ENCODE measurements at regions not wholly inside any gene's neighbourhood (a gene's known extent, or its start where the extent isn't known, plus 50 kb on each side); places are given as distances from the start of the nearest gene placed in this dataset.

DNA sequence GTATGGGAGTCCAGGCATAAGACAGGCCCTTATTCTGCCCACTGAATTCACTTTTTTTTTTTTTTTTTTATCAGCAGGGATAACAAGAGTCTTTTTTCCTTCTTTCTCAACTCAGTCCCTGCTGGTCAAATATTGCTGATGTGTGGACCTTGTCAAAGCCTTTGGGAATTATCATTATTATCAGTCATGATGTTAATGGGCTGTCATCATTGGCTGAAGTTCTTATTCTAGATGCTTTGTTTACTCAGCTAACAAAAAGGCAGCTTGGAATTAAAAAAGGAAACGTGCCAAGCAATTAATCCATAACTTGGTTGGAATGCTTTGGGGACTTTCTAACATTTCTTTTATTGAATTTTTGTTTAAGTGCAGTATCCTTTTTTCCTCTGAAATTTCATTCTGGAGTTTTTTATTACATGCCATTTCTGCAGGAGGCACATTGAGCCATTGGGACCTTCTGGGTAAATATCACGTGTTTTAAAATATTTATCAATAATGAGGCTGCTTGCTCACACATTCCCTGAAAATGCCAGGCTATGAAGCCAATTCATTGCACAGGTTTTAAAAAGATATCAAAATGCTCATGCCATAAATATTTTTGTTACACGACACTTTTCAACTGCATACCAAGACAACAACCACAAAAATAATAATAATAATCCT is 246.3 kb downstream of the TXNL1 start:
- intact Hi-C loops (cut with DNase I), result no loop called here
- no peaks in the 10 kb centered on the region for H3K27me3 ChIP-seq
- H3K4me3 ChIP-seq, result no peak overlapping the region
- FAIRE-seq (no peak), DNase-seq (no peak), ATAC-seq (peak in 2 of 4 donors; percentile 28 to 74)
- no peak overlapping the region for H3K27ac ChIP-seq
- TF ChIP-seq, protein P1, sequence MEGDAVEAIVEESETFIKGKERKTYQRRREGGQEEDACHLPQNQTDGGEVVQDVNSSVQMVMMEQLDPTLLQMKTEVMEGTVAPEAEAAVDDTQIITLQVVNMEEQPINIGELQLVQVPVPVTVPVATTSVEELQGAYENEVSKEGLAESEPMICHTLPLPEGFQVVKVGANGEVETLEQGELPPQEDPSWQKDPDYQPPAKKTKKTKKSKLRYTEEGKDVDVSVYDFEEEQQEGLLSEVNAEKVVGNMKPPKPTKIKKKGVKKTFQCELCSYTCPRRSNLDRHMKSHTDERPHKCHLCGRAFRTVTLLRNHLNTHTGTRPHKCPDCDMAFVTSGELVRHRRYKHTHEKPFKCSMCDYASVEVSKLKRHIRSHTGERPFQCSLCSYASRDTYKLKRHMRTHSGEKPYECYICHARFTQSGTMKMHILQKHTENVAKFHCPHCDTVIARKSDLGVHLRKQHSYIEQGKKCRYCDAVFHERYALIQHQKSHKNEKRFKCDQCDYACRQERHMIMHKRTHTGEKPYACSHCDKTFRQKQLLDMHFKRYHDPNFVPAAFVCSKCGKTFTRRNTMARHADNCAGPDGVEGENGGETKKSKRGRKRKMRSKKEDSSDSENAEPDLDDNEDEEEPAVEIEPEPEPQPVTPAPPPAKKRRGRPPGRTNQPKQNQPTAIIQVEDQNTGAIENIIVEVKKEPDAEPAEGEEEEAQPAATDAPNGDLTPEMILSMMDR (IDR thresholded peaks at IDR 0.05), result no peak
- H3K9me3 ChIP-seq, result no peaks in the 10 kb centered on the region
- H3K4me1 ChIP-seq, result peaks cover 0 to 7% (median 0%) of the 10 kb centered on the region in 3 donors
- no peaks in the 10 kb centered on the region for H3K36me3 ChIP-seq
- 19 to 20% methylated on average over 3 of the region's 3 CpGs for WGBS, 2 donors

GRCh38 chr18:56390626-56391025 is 247.8 kb downstream of the TXNL1 start:
- Histone ChIP-seq H3K9me3 (no peaks in the 10 kb centered on the region), H3K4me1 (peaks cover 0 to 7% (median 0%) of the 10 kb centered on the region in 3 donors), H3K27ac (no peak overlapping the region), H3K4me3 (no peak overlapping the region), H3K27me3 (no peaks in the 10 kb centered on the region), H3K36me3 (no peaks in the 10 kb centered on the region)
- intact Hi-C loops (cut with DNase I), result no loop called here
- WGBS, 2 donors, result 87 to 88% methylated on average over 3 of the region's 3 CpGs
- no peak for DNase-seq
- no peak for ATAC-seq
- TF ChIP-seq, protein P1 (IDR thresholded peaks at IDR 0.05), result no peak
- no peak for FAIRE-seq

DNA sequence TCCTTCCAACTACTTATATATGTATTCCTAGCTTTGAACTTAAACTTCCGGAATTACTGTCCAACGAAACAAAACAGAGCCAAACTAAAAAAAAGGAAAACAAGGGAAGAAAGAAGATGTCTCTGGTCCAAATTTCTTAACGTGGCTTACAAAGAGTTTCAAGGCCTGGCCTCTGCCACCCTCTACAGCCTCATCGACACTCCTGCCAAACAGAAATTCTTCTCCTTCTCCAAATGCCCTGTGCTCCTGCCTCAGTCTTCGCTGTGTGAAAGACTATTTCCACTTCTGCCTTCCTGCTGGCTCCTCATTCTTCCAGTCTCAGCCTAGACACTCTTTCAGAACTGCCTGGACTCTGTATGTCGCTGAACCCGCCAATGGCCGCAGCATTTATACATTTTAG is 249.2 kb downstream of the TXNL1 start:
- ATAC-seq (no peak), FAIRE-seq (no peak), DNase-seq (no peak)
- no peak overlapping the region for H3K27ac ChIP-seq
- intact Hi-C loops (cut with DNase I), result no loop called here
- H3K9me3 ChIP-seq, result no peaks in the 10 kb centered on the region
- WGBS, 2 donors, result 77 to 81% methylated on average over 8 of the region's 8 CpGs
- H3K4me1 ChIP-seq, result peaks cover 0 to 7% (median 0%) of the 10 kb centered on the region in 3 donors
- H3K4me3 ChIP-seq, result no peak overlapping the region
- no peaks in the 10 kb centered on the region for H3K27me3 ChIP-seq
- no peaks in the 10 kb centered on the region for H3K36me3 ChIP-seq
- TF ChIP-seq, protein P1 (IDR thresholded peaks at IDR 0.05), result no peak

DNA sequence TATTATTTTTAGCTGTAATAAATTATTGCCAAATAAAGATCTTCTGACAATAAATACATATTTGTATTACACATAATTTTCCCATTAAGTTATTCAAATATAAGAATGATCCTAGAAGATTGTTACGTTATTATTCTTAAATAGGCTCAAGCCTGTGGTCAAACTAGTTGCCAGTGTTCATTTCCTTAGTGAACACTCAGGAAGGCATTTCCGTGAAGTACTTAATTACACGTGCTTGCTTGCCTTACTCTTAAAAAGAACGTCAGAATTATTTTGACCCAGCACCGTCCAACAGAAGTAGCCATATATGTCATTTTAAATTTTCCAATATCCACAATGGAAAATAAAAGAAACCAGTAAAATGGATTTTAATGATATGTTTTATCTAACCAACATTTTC is 249.8 kb downstream of the TXNL1 start:
- TF ChIP-seq, protein P1 (IDR thresholded peaks at IDR 0.05), result no peak
- FAIRE-seq (no peak), ATAC-seq (no peak), DNase-seq (no peak)
- Histone ChIP-seq H3K4me1 (peaks cover 0 to 7% (median 0%) of the 10 kb centered on the region in 3 donors), H3K36me3 (no peaks in the 10 kb centered on the region), H3K9me3 (no peaks in the 10 kb centered on the region), H3K27me3 (no peaks in the 10 kb centered on the region), H3K4me3 (no peak overlapping the region), H3K27ac (no peak overlapping the region)
- WGBS, 2 donors, result 82 to 83% methylated on average over 5 of the region's 5 CpGs
- intact Hi-C loops (cut with DNase I), result no loop called here

GRCh38 chr18:56386856-56387255 is 251.5 kb downstream of the TXNL1 start:
- ATAC-seq, result no peak
- intact Hi-C loops (cut with DNase I), result no loop called here
- H3K4me1 ChIP-seq, result no peaks in the 10 kb centered on the region
- TF ChIP-seq, protein P1 (IDR thresholded peaks at IDR 0.05), result no peak
- no peak overlapping the region for H3K27ac ChIP-seq
- FAIRE-seq, result no peak
- no peaks in the 10 kb centered on the region for H3K9me3 ChIP-seq
- no peaks in the 10 kb centered on the region for H3K36me3 ChIP-seq
- no peak overlapping the region for H3K4me3 ChIP-seq
- no peaks in the 10 kb centered on the region for H3K27me3 ChIP-seq
- no peak for DNase-seq

Measured in pancreas (tissue), 10 donors.